Neural cell (in vitro differentiated cells): ENCODE measurements at regions not wholly inside any gene's neighbourhood (a gene's known extent, or its start where the extent isn't known, plus 50 kb on each side); places are given as distances from the start of the nearest gene placed in this dataset.
"Not testable (repeated sequence)": the region's sequence is repeated elsewhere in the genome, so short reads cannot be mapped to it uniquely, and the experiment has no call there.

Experiments
- H2AFZ ChIP-seq: fragments of 200-600, 300-800 bp; sonication (generic), shearing (Covaris generic); 2 replicates; pipeline ENCODE4 v1.6.0; 2014; ENCODE audit warnings: low read depth, mild to moderate bottlenecking, antibody characterized with exemption, low read length, moderate library complexity
- H3F3A ChIP-seq: fragments of 200-600 bp; shearing (Covaris generic); 2 replicates; pipeline ENCODE4 v1.6.1; 2016; ENCODE audit warnings: mild to moderate bottlenecking, moderate library complexity, mixed read lengths, antibody characterized with exemption, low read length; ENCODE audit not compliant: insufficient read depth, poor library complexity, severe bottlenecking
- H3K27ac ChIP-seq: fragments of 200-600, 300-800 bp; sonication (generic), shearing (Covaris generic); 2 replicates; pipeline ENCODE4 v1.5.1; 2014; ENCODE audit warnings: mild to moderate bottlenecking, low read length, moderate library complexity
- H3K27me3 ChIP-seq: fragments of 300-800, 200-600 bp; sonication (generic), shearing (Covaris generic); 2 replicates; pipeline ENCODE4 v1.6.0; 2014; ENCODE audit warnings: mild to moderate bottlenecking, low read depth, low read length, moderate library complexity; ENCODE audit not compliant: insufficient read depth
- H3K36me3 ChIP-seq: fragments of 300-800, 200-600 bp; sonication (generic), shearing (Covaris generic); 2 replicates; pipeline ENCODE4 v1.5.1; 2014; ENCODE audit warnings: mild to moderate bottlenecking, antibody characterized with exemption, low read length, moderate library complexity; ENCODE audit not compliant: insufficient read depth
- H3K4me2 ChIP-seq: fragments of 300-800, 200-600 bp; sonication (generic), shearing (Covaris generic); 2 replicates; pipeline ENCODE4 v1.6.0; 2014; ENCODE audit warnings: mild to moderate bottlenecking, low read length
- H3K4me3 ChIP-seq: fragments of 300-800, 200-600 bp; sonication (generic), shearing (Covaris generic); 2 replicates; pipeline ENCODE4 v1.5.1; 2014; ENCODE audit warnings: mild to moderate bottlenecking, low read length, moderate library complexity
- H3K79me2 ChIP-seq: fragments of 200-600 bp; shearing (Covaris generic); replicated peaks from 2 replicates; pipeline ENCODE4 v1.6.0; 2014; ENCODE audit warnings: mild to moderate bottlenecking, low read length, moderate library complexity; ENCODE audit not compliant: insufficient read depth
- H3K9ac ChIP-seq: fragments of 300-800, 200-600 bp; sonication (generic), shearing (Covaris generic); 2 replicates; pipeline ENCODE4 v1.6.1; 2016; ENCODE audit warnings: mild to moderate bottlenecking, low read length, mixed read lengths
- H3K9me2 ChIP-seq: fragments of 200-600 bp; shearing (Covaris generic); 2 replicates; pipeline ENCODE4 v1.6.1; 2016; ENCODE audit warnings: mild to moderate bottlenecking, low read length, mixed read lengths; ENCODE audit not compliant: insufficient read depth
- H3K9me3 ChIP-seq: fragments of 200-600, 300-800 bp; sonication (generic), shearing (Covaris generic); 2 replicates; pipeline ENCODE4 v1.6.1; 2016; ENCODE audit warnings: mild to moderate bottlenecking, mixed run types, low read length, moderate library complexity, mixed read lengths
- H4K20me1 ChIP-seq: fragments of 200-600 bp; shearing (Covaris generic); 2 replicates; pipeline ENCODE4 v1.6.1; 2016; ENCODE audit warnings: mild to moderate bottlenecking, mixed run types; ENCODE audit not compliant: insufficient read depth
- EP300 ChIP-seq: fragments of 450-650 bp; conservative IDR thresholded peaks from 2 replicates; pipeline ENCODE4 v1.6.1; 2014; ENCODE audit warnings: antibody characterized with exemption, mild to moderate bottlenecking, moderate library complexity; ENCODE audit not compliant: poor library complexity, severe bottlenecking
- EZH2 ChIP-seq: fragments of 200-600, 300-800 bp; shearing (Covaris generic), sonication (generic); IDR thresholded peaks from 2 replicates; pipeline ENCODE4 v1.6.1; 2014; ENCODE audit warnings: antibody characterized with exemption, low read length, borderline replicate concordance, mild to moderate bottlenecking; ENCODE audit not compliant: insufficient read depth, poor library complexity, severe bottlenecking
- MXI1 ChIP-seq: fragments of 450-650 bp; conservative IDR thresholded peaks from 2 replicates; pipeline ENCODE4 v1.6.1; 2014; ENCODE audit warnings: antibody characterized with exemption, mild to moderate bottlenecking; ENCODE audit not compliant: poor library complexity, severe bottlenecking
- POLR2AphosphoS5 ChIP-seq: IDR thresholded peaks from 2 replicates; pipeline ENCODE4 v1.6.1; 2012
- RAD21 ChIP-seq: fragments of 450-650 bp; conservative IDR thresholded peaks from 2 replicates; pipeline ENCODE4 v1.6.1; 2014; ENCODE audit warnings: antibody characterized with exemption, mild to moderate bottlenecking, moderate library complexity
- REST ChIP-seq: IDR thresholded peaks from 2 replicates; pipeline ENCODE4 v1.6.1; 2012; ENCODE audit warnings: borderline replicate concordance
- SMC3 ChIP-seq: fragments of 450-650 bp; conservative IDR thresholded peaks from 2 replicates; pipeline ENCODE4 v1.6.1; 2014; ENCODE audit warnings: antibody characterized with exemption, mild to moderate bottlenecking, moderate library complexity; ENCODE audit not compliant: poor library complexity
- TAF1 ChIP-seq: IDR thresholded peaks from 2 replicates; pipeline ENCODE4 v1.6.1; 2012; ENCODE audit warnings: low read depth
- TF ChIP-seq, protein P1 (sequence below): fragments of 450-650 bp; IDR thresholded peaks from 2 replicates; pipeline ENCODE4 v1.5.1; 2014; ENCODE audit warnings: antibody characterized with exemption, mild to moderate bottlenecking, moderate library complexity; ENCODE audit not compliant: poor library complexity, severe bottlenecking

DNA sequence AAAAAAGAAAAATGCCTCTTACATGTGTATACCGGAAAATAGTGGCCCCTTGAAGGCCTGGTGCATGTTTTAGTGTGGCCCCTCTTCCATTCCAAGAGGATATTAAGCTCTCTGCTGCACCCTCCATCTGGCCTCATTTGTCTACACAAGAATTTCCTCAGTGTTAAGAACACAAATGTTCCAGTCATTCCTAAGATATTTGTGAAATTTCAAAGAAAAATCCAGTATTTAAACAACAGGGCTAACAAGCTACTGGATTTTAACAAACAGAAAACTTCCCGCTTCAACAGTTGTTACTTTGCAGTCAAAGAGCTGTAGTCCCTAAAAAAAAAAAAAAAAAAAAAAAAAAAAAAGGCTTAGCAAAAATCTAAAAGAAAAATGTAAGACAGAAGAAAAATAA, 137.5 kb downstream of the ARRDC4 start:
- H3K4me3 ChIP-seq, H2AFZ ChIP-seq, H3K9ac ChIP-seq, H3K36me3 ChIP-seq, H3K9me2 ChIP-seq, H3K27ac ChIP-seq, H3K4me2 ChIP-seq, H3K79me2 ChIP-seq, H4K20me1 ChIP-seq, H3K9me3 ChIP-seq, H3F3A ChIP-seq, H3K27me3 ChIP-seq: not testable (repeated sequence)

- not testable (repeated sequence) for H3K9ac ChIP-seq, H3K36me3 ChIP-seq, H3K4me2 ChIP-seq, H3F3A ChIP-seq, H4K20me1 ChIP-seq, H3K27me3 ChIP-seq, H3K27ac ChIP-seq, H3K9me3 ChIP-seq, H3K9me2 ChIP-seq, H3K4me3 ChIP-seq, H2AFZ ChIP-seq, H3K79me2 ChIP-seq
Observed at GRCh38 chr15:98100606-98101005, 140.1 kb downstream of the ARRDC4 start.

DNA sequence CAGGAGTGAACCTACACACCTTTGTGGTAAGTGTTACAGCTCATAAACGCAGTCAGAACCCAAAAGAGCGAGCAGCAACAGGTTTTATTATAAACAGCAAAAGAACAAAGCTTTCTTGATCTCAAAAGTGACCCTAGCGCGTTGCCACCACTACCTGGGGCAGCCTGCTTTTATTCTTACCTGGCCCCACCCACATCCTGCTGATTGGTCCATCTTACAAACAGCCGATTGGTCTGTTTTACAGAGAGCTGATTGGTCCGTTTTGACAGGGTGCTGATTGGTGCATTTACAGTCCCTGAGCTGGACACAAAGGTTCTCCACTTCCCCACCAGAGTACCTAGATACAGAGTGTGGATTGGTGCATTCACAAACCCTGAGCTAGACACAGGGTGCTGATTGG, 143.1 kb downstream of the ARRDC4 start:
- Histone ChIP-seq H3K27me3 (no peaks in the 10 kb centered on the region), H2AFZ (no peak overlapping the region), H3K27ac (no peak overlapping the region), H3K4me2 (no peak overlapping the region), H3K9ac (no peak overlapping the region), H3K4me3 (no peak overlapping the region), H3K9me3 (no peaks in the 10 kb centered on the region), H3K9me2 (no peaks in the 10 kb centered on the region), H3F3A (no peaks in the 10 kb centered on the region), H3K79me2 (no peaks in the 10 kb centered on the region), H4K20me1 (no peaks in the 10 kb centered on the region), H3K36me3 (no peaks in the 10 kb centered on the region)
- no peak for TF ChIP-seq MXI1
- no peak for TF ChIP-seq SMC3
- TF ChIP-seq RAD21 = no peak
- TF ChIP-seq EP300 = no peak
- no peak for TF ChIP-seq TAF1
- TF ChIP-seq POLR2AphosphoS5 = no peak
- no peak for TF ChIP-seq EZH2
- TF ChIP-seq, protein P1, sequence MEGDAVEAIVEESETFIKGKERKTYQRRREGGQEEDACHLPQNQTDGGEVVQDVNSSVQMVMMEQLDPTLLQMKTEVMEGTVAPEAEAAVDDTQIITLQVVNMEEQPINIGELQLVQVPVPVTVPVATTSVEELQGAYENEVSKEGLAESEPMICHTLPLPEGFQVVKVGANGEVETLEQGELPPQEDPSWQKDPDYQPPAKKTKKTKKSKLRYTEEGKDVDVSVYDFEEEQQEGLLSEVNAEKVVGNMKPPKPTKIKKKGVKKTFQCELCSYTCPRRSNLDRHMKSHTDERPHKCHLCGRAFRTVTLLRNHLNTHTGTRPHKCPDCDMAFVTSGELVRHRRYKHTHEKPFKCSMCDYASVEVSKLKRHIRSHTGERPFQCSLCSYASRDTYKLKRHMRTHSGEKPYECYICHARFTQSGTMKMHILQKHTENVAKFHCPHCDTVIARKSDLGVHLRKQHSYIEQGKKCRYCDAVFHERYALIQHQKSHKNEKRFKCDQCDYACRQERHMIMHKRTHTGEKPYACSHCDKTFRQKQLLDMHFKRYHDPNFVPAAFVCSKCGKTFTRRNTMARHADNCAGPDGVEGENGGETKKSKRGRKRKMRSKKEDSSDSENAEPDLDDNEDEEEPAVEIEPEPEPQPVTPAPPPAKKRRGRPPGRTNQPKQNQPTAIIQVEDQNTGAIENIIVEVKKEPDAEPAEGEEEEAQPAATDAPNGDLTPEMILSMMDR = no peak
- no peak for TF ChIP-seq REST

DNA sequence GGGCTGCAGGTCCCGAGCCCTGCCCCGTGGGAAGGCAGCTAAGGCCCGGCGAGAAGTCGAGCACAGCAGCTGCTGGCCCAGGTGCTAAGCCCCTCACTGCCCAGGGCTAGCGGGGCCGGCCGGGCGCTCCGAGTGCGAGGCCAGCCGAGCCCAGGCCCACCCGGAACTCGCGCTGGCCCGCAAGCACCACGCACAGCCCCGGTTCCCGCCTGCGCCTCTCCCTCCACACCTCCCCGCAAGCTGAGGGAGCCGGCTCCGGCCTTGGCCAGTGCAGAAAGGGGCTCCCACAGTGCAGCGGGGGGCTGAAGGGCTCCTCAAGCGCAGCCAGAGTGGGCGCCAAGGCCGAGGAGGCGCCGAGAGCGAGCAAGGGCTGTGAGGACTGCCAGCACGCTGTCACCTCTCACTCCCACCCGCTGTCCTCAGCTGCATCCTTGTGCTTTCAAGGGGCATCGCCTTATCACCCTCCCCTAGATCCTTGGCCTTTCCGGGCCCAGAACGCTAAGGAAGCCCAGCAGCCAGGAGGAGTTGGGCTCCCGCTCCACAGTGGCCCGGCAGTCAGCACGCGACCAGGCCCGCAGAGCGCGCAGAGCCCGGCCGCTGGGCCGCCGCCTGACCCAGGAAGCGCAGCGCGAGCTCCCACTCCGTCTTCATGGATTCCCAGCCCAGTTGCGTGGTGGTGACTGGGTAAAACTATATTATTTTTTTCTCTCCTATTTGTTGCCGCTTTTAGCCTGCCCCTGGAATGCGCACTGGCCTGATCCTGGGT, 144.1 kb downstream of the ARRDC4 start:
- not testable (repeated sequence) for H3K9me3 ChIP-seq, H3K27me3 ChIP-seq, H3K4me2 ChIP-seq, H3K4me3 ChIP-seq, H4K20me1 ChIP-seq, H3K27ac ChIP-seq, H2AFZ ChIP-seq, H3K36me3 ChIP-seq, H3K9ac ChIP-seq, H3K79me2 ChIP-seq, H3K9me2 ChIP-seq, H3F3A ChIP-seq

DNA sequence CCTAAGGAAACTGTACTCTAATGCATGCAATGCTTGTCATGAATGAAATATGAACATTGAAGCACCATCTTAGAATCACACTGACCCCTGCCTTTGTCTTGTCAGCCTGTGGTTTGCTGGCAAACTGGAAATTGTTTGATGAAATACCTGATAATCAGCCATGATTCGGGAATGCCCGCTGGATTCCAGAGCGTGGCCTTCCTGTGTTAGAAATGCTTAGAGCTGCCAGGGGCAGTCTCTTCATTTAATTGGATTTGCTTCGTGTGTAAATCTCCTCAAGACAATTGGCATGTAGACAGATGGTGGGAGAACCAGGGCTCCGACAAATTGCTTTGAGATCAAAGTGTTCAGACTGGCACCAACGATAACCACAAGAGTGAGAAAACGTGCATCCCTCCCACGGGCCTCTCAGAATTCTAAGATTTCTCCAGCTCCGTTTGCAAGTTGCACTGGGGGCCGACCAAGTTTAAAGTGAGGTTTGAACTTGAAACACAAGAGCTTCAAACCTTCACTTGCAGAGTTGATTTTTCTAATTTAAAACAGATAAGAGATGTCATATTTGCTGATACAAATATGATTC, 146.2 kb downstream of the ARRDC4 start:
- H3K9ac ChIP-seq, H3K36me3 ChIP-seq, H3F3A ChIP-seq, H3K27ac ChIP-seq, H3K9me3 ChIP-seq, H2AFZ ChIP-seq, H3K79me2 ChIP-seq, H3K9me2 ChIP-seq, H3K27me3 ChIP-seq, H4K20me1 ChIP-seq, H3K4me2 ChIP-seq, H3K4me3 ChIP-seq: not testable (repeated sequence)
